Lower lobe of right lung (tissue), 2 donors: ENCODE measurements at regions not wholly inside any gene's neighbourhood (a gene's known extent, or its start where the extent isn't known, plus 50 kb on each side); places are given as distances from the start of the nearest gene placed in this dataset.

ENCODE experiments used
- ATAC-seq, 2 donors: fragments of 200-7000 bp; cut with Tn5 transposase; one replicate each; pipeline ENCODE4 v1.9.1; 2020 to 2022; ENCODE audit warnings: mild to moderate bottlenecking in 2 of 2, moderate library complexity in 2 of 2
- DNase-seq: peaks from one replicate; pipeline ENCODE4 v3.0.0-alpha.2; 2020
- H3K27ac ChIP-seq: fragments of 200-600 bp; one replicate; pipeline ENCODE4 v1.8.0; 2022
- H3K27me3 ChIP-seq: fragments of 200-600 bp; one replicate; pipeline ENCODE4 v1.8.0; 2022; ENCODE audit warnings: low read depth
- H3K36me3 ChIP-seq: fragments of 200-600 bp; one replicate; pipeline ENCODE4 v1.8.0; 2022; ENCODE audit warnings: mild to moderate bottlenecking
- H3K4me1 ChIP-seq: fragments of 200-600 bp; one replicate; pipeline ENCODE4 v1.8.0; 2022
- H3K4me3 ChIP-seq: fragments of 200-600 bp; one replicate; pipeline ENCODE4 v1.8.0; 2022; ENCODE audit warnings: mild to moderate bottlenecking
- H3K9me3 ChIP-seq: fragments of 200-600 bp; one replicate; pipeline ENCODE4 v1.8.0; 2022
- intact Hi-C: fragments of 100-400 bp; cut with DNase I; formaldehyde crosslinking; loops from one replicate; pipeline ENCODE4 v1.11.0; 2022
- TF ChIP-seq, protein P1 (sequence below): fragments of 200-600 bp; IDR thresholded peaks from one replicate; pipeline ENCODE4 v1.8.0; 2022; ENCODE audit warnings: antibody characterized with exemption, mild to moderate bottlenecking
- donor health status: DM: no; HTN: yes; CAD: no; lungs with severe emphysema.

GRCh38 chr11:12598330-12599256 lies 75.6 kb upstream of the TEAD1 start:
- Histone ChIP-seq H3K4me3 (no peak overlapping the region), H3K27me3 (no peaks in the 10 kb centered on the region), H3K27ac (peak overlapping the region; percentile 38), H3K36me3 (no peaks in the 10 kb centered on the region), H3K9me3 (no peaks in the 10 kb centered on the region), H3K4me1 (peaks cover 12% of the 10 kb centered on the region)
- DNase-seq (no peak), ATAC-seq (peak in 1 of 2 donors; percentile 2)
- TF ChIP-seq, protein P1, sequence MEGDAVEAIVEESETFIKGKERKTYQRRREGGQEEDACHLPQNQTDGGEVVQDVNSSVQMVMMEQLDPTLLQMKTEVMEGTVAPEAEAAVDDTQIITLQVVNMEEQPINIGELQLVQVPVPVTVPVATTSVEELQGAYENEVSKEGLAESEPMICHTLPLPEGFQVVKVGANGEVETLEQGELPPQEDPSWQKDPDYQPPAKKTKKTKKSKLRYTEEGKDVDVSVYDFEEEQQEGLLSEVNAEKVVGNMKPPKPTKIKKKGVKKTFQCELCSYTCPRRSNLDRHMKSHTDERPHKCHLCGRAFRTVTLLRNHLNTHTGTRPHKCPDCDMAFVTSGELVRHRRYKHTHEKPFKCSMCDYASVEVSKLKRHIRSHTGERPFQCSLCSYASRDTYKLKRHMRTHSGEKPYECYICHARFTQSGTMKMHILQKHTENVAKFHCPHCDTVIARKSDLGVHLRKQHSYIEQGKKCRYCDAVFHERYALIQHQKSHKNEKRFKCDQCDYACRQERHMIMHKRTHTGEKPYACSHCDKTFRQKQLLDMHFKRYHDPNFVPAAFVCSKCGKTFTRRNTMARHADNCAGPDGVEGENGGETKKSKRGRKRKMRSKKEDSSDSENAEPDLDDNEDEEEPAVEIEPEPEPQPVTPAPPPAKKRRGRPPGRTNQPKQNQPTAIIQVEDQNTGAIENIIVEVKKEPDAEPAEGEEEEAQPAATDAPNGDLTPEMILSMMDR = no peak
- intact Hi-C loops = no loop called here

DNA sequence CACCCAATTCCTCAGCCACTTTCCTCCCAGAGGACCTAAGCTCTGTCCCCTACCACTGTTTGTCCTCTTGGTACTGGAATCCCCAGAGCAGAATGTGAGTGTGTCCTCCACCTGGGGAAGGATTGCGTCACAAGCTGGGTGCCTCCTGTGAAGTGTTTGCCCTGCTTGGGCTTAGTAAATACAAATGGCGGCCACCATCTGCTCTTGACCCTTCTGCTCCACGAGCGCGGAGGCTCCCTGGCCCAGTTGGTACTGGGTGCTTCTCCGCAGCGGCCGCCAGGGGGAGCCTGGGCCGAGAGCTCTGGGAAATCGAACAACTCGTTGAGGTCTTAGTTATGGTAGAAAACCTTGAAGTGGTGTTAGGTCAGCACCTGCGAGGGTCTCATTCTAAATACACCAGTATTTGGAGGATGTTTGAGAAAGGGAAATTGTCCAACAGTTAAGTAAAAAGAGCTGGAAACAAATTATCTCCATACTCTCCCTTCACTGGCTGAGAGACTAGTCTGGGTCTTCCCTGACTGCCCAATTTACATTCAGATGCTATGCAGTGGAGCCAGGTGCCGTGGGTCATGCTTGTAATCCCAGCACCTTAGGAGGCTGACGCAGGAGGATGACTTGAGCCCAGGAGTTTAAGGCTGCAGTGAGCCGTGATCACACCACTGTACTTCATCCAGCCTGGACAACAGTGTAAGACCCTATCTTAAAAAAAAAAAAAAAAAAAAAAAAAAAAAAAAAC lies 74.6 kb upstream of the TEAD1 start:
- DNase-seq = peak; percentile 91
- TF ChIP-seq, protein P1 = peak; percentile 85
- Histone ChIP-seq H3K27me3 (no peaks in the 10 kb centered on the region), H3K9me3 (no peaks in the 10 kb centered on the region), H3K36me3 (no peaks in the 10 kb centered on the region), H3K4me1 (peaks cover 12% of the 10 kb centered on the region), H3K4me3 (no peak overlapping the region), H3K27ac (peak overlapping the region; percentile 21)
- intact Hi-C loops = no loop called here
- peak; percentile 98 for ATAC-seq

- Histone ChIP-seq H3K27me3 (no peaks in the 10 kb centered on the region), H3K4me3 (no peak overlapping the region), H3K36me3 (no peaks in the 10 kb centered on the region), H3K4me1 (peaks cover 12% of the 10 kb centered on the region), H3K9me3 (no peaks in the 10 kb centered on the region), H3K27ac (no peak overlapping the region)
- DNase-seq = no peak
- no peak for ATAC-seq
- intact Hi-C loops = no loop called here
- TF ChIP-seq, protein P1 = no peak
Measured at GRCh38 chr11:12600829-12601228, 73.4 kb upstream of the TEAD1 start.

DNA sequence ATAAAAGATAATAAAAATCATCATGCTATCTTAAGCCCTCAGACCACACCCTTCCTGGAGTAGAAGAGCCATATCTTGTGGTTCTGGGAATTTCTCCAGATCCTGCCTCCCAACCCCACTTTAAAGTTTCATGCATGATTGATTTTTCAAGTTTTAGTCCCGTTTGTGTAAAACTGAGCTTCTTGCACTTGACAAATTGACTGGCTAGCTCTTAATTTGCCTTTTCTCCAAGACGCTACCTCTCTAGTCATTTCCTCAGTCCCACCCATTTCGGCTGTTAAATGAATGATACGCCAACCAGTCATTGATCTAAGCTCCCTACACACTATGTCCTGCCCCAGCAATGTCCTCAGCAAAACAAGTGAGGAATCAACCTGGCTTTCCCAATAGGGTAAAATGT lies 71.8 kb upstream of the TEAD1 start:
- DNase-seq = no peak
- no peaks in the 10 kb centered on the region for H3K9me3 ChIP-seq
- no peak for ATAC-seq
- H3K27ac ChIP-seq = no peak overlapping the region
- TF ChIP-seq, protein P1 = no peak
- H3K4me3 ChIP-seq = no peak overlapping the region
- H3K27me3 ChIP-seq = no peaks in the 10 kb centered on the region
- no peaks in the 10 kb centered on the region for H3K36me3 ChIP-seq
- peaks cover 12% of the 10 kb centered on the region for H3K4me1 ChIP-seq
- intact Hi-C loops = no loop called here

DNA sequence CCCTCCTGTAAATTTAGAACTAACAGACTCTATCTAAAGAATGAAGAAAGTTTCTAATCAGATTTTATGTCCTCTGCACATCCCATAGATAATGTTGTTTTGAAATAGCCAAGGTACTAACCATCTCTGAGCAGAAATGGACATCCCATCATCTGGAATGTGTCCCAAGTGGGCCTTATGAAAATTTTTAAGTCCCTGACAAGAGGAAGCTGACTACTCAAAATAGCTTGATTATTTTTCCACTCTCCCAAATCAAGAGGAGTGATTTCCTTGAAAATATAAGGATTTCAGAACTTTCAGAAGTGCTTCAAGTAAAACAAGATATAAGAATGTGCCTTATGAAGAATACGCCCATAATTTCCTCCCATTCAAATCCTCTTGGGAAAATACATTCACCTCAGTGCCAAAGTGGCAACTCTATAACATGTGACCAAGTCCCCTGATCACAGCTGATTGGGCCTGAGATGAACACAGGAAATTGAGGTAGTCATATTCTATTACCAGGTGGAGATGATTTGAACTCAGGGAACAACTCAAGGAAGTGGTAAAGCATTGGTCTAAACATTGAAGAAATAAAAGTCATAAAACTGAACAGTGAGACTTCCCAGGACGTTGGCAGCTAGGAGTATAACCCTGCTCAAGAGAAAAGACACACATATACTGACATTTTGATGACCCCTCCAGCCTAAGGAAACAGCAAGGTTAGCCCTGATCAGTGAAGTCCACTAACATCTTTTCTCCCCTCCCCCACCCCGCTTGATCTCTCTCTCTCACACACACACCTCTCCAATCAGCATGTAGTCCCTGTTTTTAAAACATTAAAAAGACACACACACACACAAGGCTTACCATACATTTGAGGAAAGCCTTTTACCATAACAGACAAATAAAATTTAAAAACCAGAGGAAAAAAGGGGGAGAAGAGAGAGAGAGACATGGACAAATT lies 70.8 kb upstream of the TEAD1 start:
- peaks cover 10% of the 10 kb centered on the region for H3K4me1 ChIP-seq
- H3K27ac ChIP-seq = no peak overlapping the region
- no peaks in the 10 kb centered on the region for H3K27me3 ChIP-seq
- H3K4me3 ChIP-seq = no peak overlapping the region
- no peaks in the 10 kb centered on the region for H3K36me3 ChIP-seq
- H3K9me3 ChIP-seq = no peaks in the 10 kb centered on the region
- DNase-seq (no peak), ATAC-seq (no peak)
- intact Hi-C loops = no loop called here
- TF ChIP-seq, protein P1 = no peak
